Muscle layer of duodenum (tissue), 2 donors: ENCODE measurements at regions not wholly inside any gene's neighbourhood (a gene's known extent, or its start where the extent isn't known, plus 50 kb on each side); places are given as distances from the start of the nearest gene placed in this dataset.
"Not testable (repeated sequence)": the region's sequence is repeated elsewhere in the genome, so short reads cannot be mapped to it uniquely, and the experiment has no call there.

Experiments
- H3K27ac ChIP-seq: one replicate; pipeline ENCODE4 v1.7.0; 2013; ENCODE audit warnings: mild to moderate bottlenecking, low read length
- H3K27me3 ChIP-seq: one replicate; pipeline ENCODE4 v1.7.0; 2013; ENCODE audit warnings: low read depth, mild to moderate bottlenecking, control low read depth, low read length
- H3K36me3 ChIP-seq, 2 donors: one replicate each; pipeline ENCODE4 v1.7.0; 2013; ENCODE audit warnings: low read length in 2 of 2, control low read depth in 1 of 2, mild to moderate bottlenecking in 1 of 2; ENCODE audit not compliant: insufficient read depth in 2 of 2, control insufficient read depth in 1 of 2
- H3K4me1 ChIP-seq, 2 donors: one replicate each; pipeline ENCODE4 v1.7.0; 2013; ENCODE audit warnings: low read length in 2 of 2, mild to moderate bottlenecking in 2 of 2, control low read depth in 1 of 2, moderate library complexity in 1 of 2; ENCODE audit not compliant: insufficient read depth in 2 of 2, control insufficient read depth in 1 of 2
- H3K4me3 ChIP-seq, 2 donors: one replicate each; pipeline ENCODE4 v1.7.0; 2013; ENCODE audit warnings: low read length in 2 of 2, low read depth in 1 of 2, mild to moderate bottlenecking in 1 of 2
- H3K9me3 ChIP-seq, 2 donors: one replicate each; pipeline ENCODE4 v1.7.0; 2013; ENCODE audit warnings: low read length in 2 of 2, control low read depth in 1 of 2, mild to moderate bottlenecking in 1 of 2; ENCODE audit not compliant: control insufficient read depth in 1 of 2
- donor health status: healthy.

DNA sequence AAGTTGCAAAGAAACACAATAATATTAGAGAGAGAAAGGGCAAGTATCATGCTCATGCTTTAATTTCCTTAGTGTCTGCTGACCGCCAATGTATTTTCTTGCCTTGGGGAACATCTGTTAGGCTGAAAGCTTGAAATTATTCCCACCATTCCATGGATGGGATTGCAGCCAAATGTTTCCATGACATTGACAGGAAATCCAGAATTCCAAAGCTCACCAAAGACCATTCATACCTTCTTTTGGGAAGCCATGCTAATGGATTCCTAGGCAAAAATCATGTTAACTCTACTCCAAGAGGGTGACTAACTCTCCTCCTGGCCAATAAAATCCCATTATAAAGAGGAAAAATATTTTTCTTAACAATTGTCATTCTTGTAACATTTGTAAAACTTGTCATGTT lies 661.4 kb upstream of the FAT3 start:
- Histone ChIP-seq H3K27ac (no peak overlapping the region), H3K4me3 (no peak overlapping the region), H3K4me1 (no peaks in the 10 kb centered on the region), H3K9me3 (no peaks in the 10 kb centered on the region), H3K27me3 (no peaks in the 10 kb centered on the region), H3K36me3 (no peaks in the 10 kb centered on the region)

DNA sequence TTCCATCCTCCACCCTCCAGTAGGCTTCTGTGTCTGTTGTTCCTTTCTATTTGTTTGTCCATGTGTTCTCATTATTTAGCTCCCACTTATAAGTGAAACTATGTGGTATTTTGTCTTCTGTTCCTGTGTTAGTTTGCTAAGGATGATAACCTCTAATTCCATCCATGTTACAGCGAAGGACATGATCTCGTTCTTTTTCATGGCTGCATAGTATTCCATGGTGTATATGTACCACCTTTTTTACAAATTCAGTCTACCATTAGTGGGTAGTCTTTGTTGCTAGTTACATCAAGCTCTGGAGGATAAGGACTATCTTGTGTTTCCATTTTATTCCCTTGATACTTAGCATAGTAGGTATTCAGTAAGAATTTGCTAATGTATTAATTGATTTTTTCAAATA lies 664.2 kb upstream of the FAT3 start:
- Histone ChIP-seq H3K9me3 (no peaks in the 10 kb centered on the region), H3K27ac (no peak overlapping the region), H3K27me3 (no peaks in the 10 kb centered on the region), H3K4me1 (no peaks in the 10 kb centered on the region), H3K36me3 (no peaks in the 10 kb centered on the region), H3K4me3 (no peak overlapping the region)

- Histone ChIP-seq H3K27me3 (no peaks in the 10 kb centered on the region), H3K27ac (no peak overlapping the region)
Observed at GRCh38 chr11:91538065-91538464, 686.6 kb upstream of the FAT3 start.

DNA sequence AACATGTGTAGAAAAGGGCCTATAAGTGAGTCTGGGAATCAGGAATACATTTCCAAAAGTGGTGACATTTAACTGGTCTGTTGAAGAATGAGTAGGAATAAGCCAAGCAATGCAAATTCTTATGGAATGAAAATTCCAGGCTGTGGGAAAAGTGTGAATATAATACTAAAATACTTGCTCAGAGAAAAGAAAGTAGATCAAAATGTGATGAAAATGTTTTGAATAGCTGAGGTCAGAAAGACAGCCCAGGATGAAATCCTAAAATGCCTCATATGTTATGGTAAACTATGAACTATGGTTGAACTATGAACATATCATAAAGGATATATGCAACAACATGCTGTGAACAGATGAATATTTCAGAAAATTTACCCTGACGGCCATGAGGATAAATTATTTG lies 688.3 kb upstream of the FAT3 start:
- Histone ChIP-seq H3K27ac (no peak overlapping the region), H3K27me3 (no peaks in the 10 kb centered on the region), H3K4me1 (no peaks in the 10 kb centered on the region), H3K36me3 (no peaks in the 10 kb centered on the region), H3K9me3 (peaks cover 0 to 2% of the 10 kb centered on the region in 2 donors), H3K4me3 (no peak overlapping the region)

More at GRCh38 chr11:91538065-91538464, 686.6 kb upstream of the FAT3 start:
- no peak overlapping the region for H3K4me3 ChIP-seq
- peaks cover 0 to 2% of the 10 kb centered on the region in 2 donors for H3K9me3 ChIP-seq
- no peaks in the 10 kb centered on the region for H3K4me1 ChIP-seq
- H3K36me3 ChIP-seq, result no peaks in the 10 kb centered on the region

DNA sequence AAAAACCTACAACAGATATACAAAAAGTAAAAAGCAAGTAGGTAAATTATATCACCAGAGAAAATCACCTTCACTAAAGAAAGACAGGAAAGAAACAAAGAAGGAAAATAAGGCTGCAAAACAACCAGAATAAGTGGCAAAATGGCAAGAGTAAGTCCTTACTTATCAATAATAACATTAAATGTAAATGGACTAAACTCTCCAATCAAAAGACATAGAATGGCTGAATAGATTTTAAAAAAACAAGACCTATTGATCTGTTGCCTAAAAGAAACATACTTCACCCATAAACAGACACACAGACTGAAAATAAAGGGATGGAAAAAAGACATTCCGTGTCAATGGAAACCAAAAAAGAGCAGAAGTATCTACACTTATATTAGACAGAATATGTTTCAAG lies 695.7 kb upstream of the FAT3 start:
- no peaks in the 10 kb centered on the region for H3K27me3 ChIP-seq
- no peak overlapping the region for H3K4me3 ChIP-seq
- no peak overlapping the region for H3K27ac ChIP-seq
- H3K9me3 ChIP-seq, result peaks cover 0 to 3% of the 10 kb centered on the region in 2 donors
- H3K36me3 ChIP-seq, result no peaks in the 10 kb centered on the region
- no peaks in the 10 kb centered on the region for H3K4me1 ChIP-seq

GRCh38 chr11:91527380-91528030 lies 697.1 kb upstream of the FAT3 start:
- Histone ChIP-seq H3K4me1 (no peaks in the 10 kb centered on the region), H3K9me3 (peaks cover 0 to 3% of the 10 kb centered on the region in 2 donors), H3K36me3 (no peaks in the 10 kb centered on the region), H3K27me3 (no peaks in the 10 kb centered on the region), H3K4me3 (no peak overlapping the region), H3K27ac (no peak overlapping the region)

DNA sequence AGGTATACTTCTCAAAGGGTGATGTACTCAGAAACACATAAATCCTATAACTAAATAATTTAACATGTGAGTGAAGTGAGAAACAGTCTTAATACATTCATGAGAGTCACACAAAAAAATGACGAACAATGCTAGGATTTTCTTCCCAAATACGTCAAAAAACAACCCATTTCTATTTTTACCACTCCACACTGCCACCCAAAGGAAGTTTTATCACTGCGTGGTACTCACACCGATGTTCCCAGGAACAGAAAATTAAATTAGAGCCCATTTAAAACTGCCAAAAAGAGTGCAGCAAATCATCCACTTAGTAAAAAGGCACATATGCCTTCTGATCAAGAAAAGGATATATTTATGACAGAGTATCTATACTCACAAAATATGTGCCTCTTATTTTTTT lies 710.9 kb upstream of the FAT3 start:
- no peaks in the 10 kb centered on the region for H3K4me1 ChIP-seq
- H3K36me3 ChIP-seq, result no peaks in the 10 kb centered on the region
- no peaks in the 10 kb centered on the region for H3K27me3 ChIP-seq
- H3K27ac ChIP-seq, result no peak overlapping the region
- H3K9me3 ChIP-seq, result no peaks in the 10 kb centered on the region
- no peak overlapping the region for H3K4me3 ChIP-seq

GRCh38 chr11:91497847-91498246 lies 726.8 kb upstream of the FAT3 start:
- H3K27ac ChIP-seq, result no peak overlapping the region
- H3K9me3 ChIP-seq, result no peaks in the 10 kb centered on the region
- no peaks in the 10 kb centered on the region for H3K4me1 ChIP-seq
- no peaks in the 10 kb centered on the region for H3K27me3 ChIP-seq
- H3K4me3 ChIP-seq, result no peak overlapping the region
- no peaks in the 10 kb centered on the region for H3K36me3 ChIP-seq

GRCh38 chr11:91495837-91496236 lies 728.8 kb upstream of the FAT3 start:
- Histone ChIP-seq H3K27me3 (no peaks in the 10 kb centered on the region), H3K27ac (no peak overlapping the region), H3K9me3 (no peaks in the 10 kb centered on the region), H3K36me3 (no peaks in the 10 kb centered on the region), H3K4me1 (no peaks in the 10 kb centered on the region), H3K4me3 (no peak overlapping the region)

DNA sequence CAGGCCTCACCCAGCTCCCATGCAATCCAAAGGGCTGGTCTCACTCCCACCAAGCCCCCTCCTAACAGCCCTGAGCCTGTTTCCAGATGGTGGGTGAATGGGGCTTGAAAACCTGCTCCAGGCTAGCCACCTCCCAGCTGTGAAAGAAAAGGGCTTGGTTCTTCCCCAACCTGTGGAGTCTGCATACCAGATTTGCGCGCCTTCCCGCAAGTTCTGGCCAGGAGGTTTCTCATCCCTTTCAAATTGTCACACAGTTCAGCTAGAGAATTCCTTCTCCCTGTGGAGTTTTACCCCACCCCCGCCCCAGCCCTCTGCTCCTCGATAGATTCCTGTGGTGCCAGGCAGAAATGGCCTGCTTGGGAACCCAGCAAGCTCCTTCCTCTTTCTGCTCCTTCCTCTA lies 734.6 kb upstream of the FAT3 start:
- Histone ChIP-seq H3K4me1 (no peaks in the 10 kb centered on the region), H3K4me3 (no peak overlapping the region), H3K36me3 (no peaks in the 10 kb centered on the region)

GRCh38 chr11:91483956-91484355 lies 740.7 kb upstream of the FAT3 start:
- H3K27me3 ChIP-seq, H3K4me1 ChIP-seq, H3K27ac ChIP-seq, H3K36me3 ChIP-seq, H3K9me3 ChIP-seq, H3K4me3 ChIP-seq: not testable (repeated sequence)

More for the DNA sequence above, 734.6 kb upstream of the FAT3 start:
- Histone ChIP-seq H3K27ac (no peak overlapping the region), H3K9me3 (no peaks in the 10 kb centered on the region), H3K27me3 (no peaks in the 10 kb centered on the region)

- H3K36me3 ChIP-seq, H3K9me3 ChIP-seq, H3K4me1 ChIP-seq, H3K27me3 ChIP-seq, H3K4me3 ChIP-seq, H3K27ac ChIP-seq: not testable (repeated sequence)
Observed at GRCh38 chr11:91481875-91482274, 742.7 kb upstream of the FAT3 start.
